B cell (primary cell): ENCODE measurements at regions not wholly inside any gene's neighbourhood (a gene's known extent, or its start where the extent isn't known, plus 50 kb on each side); places are given as distances from the start of the nearest gene placed in this dataset.

ENCODE experiments used
- EZH2 ChIP-seq: IDR thresholded peaks from 2 replicates; pipeline ENCODE4 v1.6.1; 2012; ENCODE audit warnings: borderline replicate concordance, low read depth, mild to moderate bottlenecking, moderate library complexity, low read length; ENCODE audit not compliant: insufficient read depth, poor library complexity, severe bottlenecking
- TF ChIP-seq, protein P1 (sequence below): fragments of 200-600 bp; IDR thresholded peaks from one replicate; pipeline ENCODE4 v1.8.0; 2022; ENCODE audit warnings: antibody characterized with exemption, mild to moderate bottlenecking

DNA sequence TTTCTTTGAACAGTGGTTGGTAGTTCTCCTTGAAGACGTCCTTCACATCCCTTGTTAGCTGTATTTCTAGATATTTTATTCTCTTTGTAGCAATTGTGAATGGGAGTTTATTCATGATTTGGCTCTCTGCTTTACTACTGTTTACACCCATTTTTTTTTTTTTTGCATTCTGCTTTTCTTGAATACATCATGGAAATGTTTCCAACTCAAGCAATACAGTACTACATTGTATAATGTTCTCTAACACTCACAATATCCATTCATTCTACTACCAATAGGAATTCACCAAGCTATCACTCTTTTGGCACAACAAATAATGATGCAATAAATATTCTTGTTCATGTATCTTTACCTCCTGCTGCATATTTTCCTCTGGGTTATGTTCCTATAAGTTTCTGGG, 801.7 kb downstream of the NTRK3 start:
- TF ChIP-seq, protein P1, sequence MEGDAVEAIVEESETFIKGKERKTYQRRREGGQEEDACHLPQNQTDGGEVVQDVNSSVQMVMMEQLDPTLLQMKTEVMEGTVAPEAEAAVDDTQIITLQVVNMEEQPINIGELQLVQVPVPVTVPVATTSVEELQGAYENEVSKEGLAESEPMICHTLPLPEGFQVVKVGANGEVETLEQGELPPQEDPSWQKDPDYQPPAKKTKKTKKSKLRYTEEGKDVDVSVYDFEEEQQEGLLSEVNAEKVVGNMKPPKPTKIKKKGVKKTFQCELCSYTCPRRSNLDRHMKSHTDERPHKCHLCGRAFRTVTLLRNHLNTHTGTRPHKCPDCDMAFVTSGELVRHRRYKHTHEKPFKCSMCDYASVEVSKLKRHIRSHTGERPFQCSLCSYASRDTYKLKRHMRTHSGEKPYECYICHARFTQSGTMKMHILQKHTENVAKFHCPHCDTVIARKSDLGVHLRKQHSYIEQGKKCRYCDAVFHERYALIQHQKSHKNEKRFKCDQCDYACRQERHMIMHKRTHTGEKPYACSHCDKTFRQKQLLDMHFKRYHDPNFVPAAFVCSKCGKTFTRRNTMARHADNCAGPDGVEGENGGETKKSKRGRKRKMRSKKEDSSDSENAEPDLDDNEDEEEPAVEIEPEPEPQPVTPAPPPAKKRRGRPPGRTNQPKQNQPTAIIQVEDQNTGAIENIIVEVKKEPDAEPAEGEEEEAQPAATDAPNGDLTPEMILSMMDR, result no peak
- TF ChIP-seq EZH2, result no peak
